ENCODE measurements at regions not wholly inside any gene's neighbourhood (a gene's known extent, or its start where the extent isn't known, plus 50 kb on each side); places are given as distances from the start of the nearest gene placed in this dataset.

GRCh38 chr2:39515273-39515896, 78.3 kb upstream of the MAP4K3 start:
- no peaks in the 10 kb centered on the region for H3K27me3 ChIP-seq (ENCODE audit: insufficient read depth, low read length)
- peaks cover 5% of the 10 kb centered on the region; the same call in 1 of the 2 replicates for H3K9me3 ChIP-seq (ENCODE audit: insufficient read depth, low read depth, low read length)
- H3K9ac ChIP-seq (ENCODE audit: low read depth, low read length) = peak overlapping the region; percentile 60; the same call in 1 of the 2 replicates
- H3K4me3 ChIP-seq (ENCODE audit: low read length) = no peak overlapping the region
- peaks cover 43% of the 10 kb centered on the region for H3K4me1 ChIP-seq (ENCODE audit: insufficient read depth, low read length)
- no peaks in the 10 kb centered on the region for H3K36me3 ChIP-seq (ENCODE audit: insufficient read depth, low read depth, low read length)
- H3K27ac ChIP-seq (ENCODE audit: low read length) = peak overlapping the region; percentile 4

GRCh38 chr2:39515897-39516346, 78.8 kb upstream of the MAP4K3 start:
- peak overlapping the region; percentile 60; the same call in 1 of the 2 replicates for H3K9ac ChIP-seq (ENCODE audit: low read depth, low read length)
- H3K4me1 ChIP-seq (ENCODE audit: insufficient read depth, low read length) = peaks cover 43% of the 10 kb centered on the region
- no peak overlapping the region for H3K4me3 ChIP-seq (ENCODE audit: low read length)
- H3K27me3 ChIP-seq (ENCODE audit: insufficient read depth, low read length) = no peaks in the 10 kb centered on the region
- peak overlapping the region; percentile 4 for H3K27ac ChIP-seq (ENCODE audit: low read length)
- no peaks in the 10 kb centered on the region for H3K36me3 ChIP-seq (ENCODE audit: insufficient read depth, low read depth, low read length)
- H3K9me3 ChIP-seq (ENCODE audit: insufficient read depth, low read depth, low read length) = peaks cover 6% of the 10 kb centered on the region; the same call in 1 of the 2 replicates

- Histone ChIP-seq H3K9me3 (ENCODE audit: insufficient read depth, low read depth, low read length) (peaks cover 12% of the 10 kb centered on the region; the same call in 1 of the 2 replicates), H3K27ac (ENCODE audit: low read length) (peak overlapping the region; percentile 4), H3K36me3 (ENCODE audit: insufficient read depth, low read depth, low read length) (no peaks in the 10 kb centered on the region), H3K27me3 (ENCODE audit: insufficient read depth, low read length) (no peaks in the 10 kb centered on the region), H3K9ac (ENCODE audit: low read depth, low read length) (peak overlapping the region; percentile 60; the same call in 1 of the 2 replicates), H3K4me3 (ENCODE audit: low read length) (no peak overlapping the region), H3K4me1 (ENCODE audit: insufficient read depth, low read length) (peaks cover 43% of the 10 kb centered on the region)
Measured at GRCh38 chr2:39516347-39517101, 79.4 kb upstream of the MAP4K3 start.

- H3K4me1 ChIP-seq (ENCODE audit: insufficient read depth, low read length) = peaks cover 43% of the 10 kb centered on the region
- peaks cover 18% of the 10 kb centered on the region; the same call in 1 of the 2 replicates for H3K9me3 ChIP-seq (ENCODE audit: insufficient read depth, low read depth, low read length)
- H3K27me3 ChIP-seq (ENCODE audit: insufficient read depth, low read length) = no peaks in the 10 kb centered on the region
- no peak overlapping the region for H3K27ac ChIP-seq (ENCODE audit: low read length)
- no peak overlapping the region for H3K4me3 ChIP-seq (ENCODE audit: low read length)
- no peak overlapping the region for H3K9ac ChIP-seq (ENCODE audit: low read depth, low read length)
- H3K36me3 ChIP-seq (ENCODE audit: insufficient read depth, low read depth, low read length) = no peaks in the 10 kb centered on the region
Measured at GRCh38 chr2:39517102-39517436, 80.0 kb upstream of the MAP4K3 start.

GRCh38 chr2:39517622-39518021, 80.5 kb upstream of the MAP4K3 start:
- Histone ChIP-seq H3K27ac (ENCODE audit: low read length) (no peak overlapping the region), H3K4me1 (ENCODE audit: insufficient read depth, low read length) (peaks cover 39% of the 10 kb centered on the region), H3K36me3 (ENCODE audit: insufficient read depth, low read depth, low read length) (no peaks in the 10 kb centered on the region), H3K9me3 (ENCODE audit: insufficient read depth, low read depth, low read length) (peaks cover 19% of the 10 kb centered on the region; the same call in 1 of the 2 replicates), H3K27me3 (ENCODE audit: insufficient read depth, low read length) (no peaks in the 10 kb centered on the region), H3K9ac (ENCODE audit: low read depth, low read length) (no peak overlapping the region), H3K4me3 (ENCODE audit: low read length) (no peak overlapping the region)

GRCh38 chr2:39519886-39520285, 82.8 kb upstream of the MAP4K3 start:
- Histone ChIP-seq H3K9me3 (ENCODE audit: insufficient read depth, low read depth, low read length) (peaks cover 19% of the 10 kb centered on the region; the same call in 1 of the 2 replicates), H3K4me3 (ENCODE audit: low read length) (no peak overlapping the region), H3K27me3 (ENCODE audit: insufficient read depth, low read length) (no peaks in the 10 kb centered on the region), H3K4me1 (ENCODE audit: insufficient read depth, low read length) (peaks cover 23% of the 10 kb centered on the region), H3K9ac (ENCODE audit: low read depth, low read length) (no peak overlapping the region), H3K36me3 (ENCODE audit: insufficient read depth, low read depth, low read length) (no peaks in the 10 kb centered on the region), H3K27ac (ENCODE audit: low read length) (no peak overlapping the region)

GRCh38 chr2:39521876-39522517, 84.9 kb upstream of the MAP4K3 start:
- H3K27ac ChIP-seq (ENCODE audit: low read length) = no peak overlapping the region
- H3K9me3 ChIP-seq (ENCODE audit: insufficient read depth, low read depth, low read length) = peaks cover 19% of the 10 kb centered on the region; the same call in 1 of the 2 replicates
- H3K27me3 ChIP-seq (ENCODE audit: insufficient read depth, low read length) = no peaks in the 10 kb centered on the region
- peaks cover 3% of the 10 kb centered on the region; the same call in 1 of the 2 replicates for H3K4me1 ChIP-seq (ENCODE audit: insufficient read depth, low read length)
- H3K9ac ChIP-seq (ENCODE audit: low read depth, low read length) = no peak overlapping the region
- no peak overlapping the region for H3K4me3 ChIP-seq (ENCODE audit: low read length)
- H3K36me3 ChIP-seq (ENCODE audit: insufficient read depth, low read depth, low read length) = no peaks in the 10 kb centered on the region

- Histone ChIP-seq H3K9me3 (ENCODE audit: insufficient read depth, low read depth, low read length) (peaks cover 19% of the 10 kb centered on the region; the same call in 1 of the 2 replicates), H3K27me3 (ENCODE audit: insufficient read depth, low read length) (no peaks in the 10 kb centered on the region), H3K4me1 (ENCODE audit: insufficient read depth, low read length) (no peaks in the 10 kb centered on the region; the same call in 1 of the 2 replicates), H3K27ac (ENCODE audit: low read length) (no peak overlapping the region), H3K36me3 (ENCODE audit: insufficient read depth, low read depth, low read length) (no peaks in the 10 kb centered on the region), H3K4me3 (ENCODE audit: low read length) (no peak overlapping the region), H3K9ac (ENCODE audit: low read depth, low read length) (no peak overlapping the region)
Measured at GRCh38 chr2:39522518-39522877, 85.4 kb upstream of the MAP4K3 start.

- Histone ChIP-seq H3K9ac (ENCODE audit: low read depth, low read length) (no peak overlapping the region), H3K9me3 (ENCODE audit: insufficient read depth, low read depth, low read length) (peaks cover 19% of the 10 kb centered on the region; the same call in 1 of the 2 replicates), H3K36me3 (ENCODE audit: insufficient read depth, low read depth, low read length) (no peaks in the 10 kb centered on the region), H3K4me1 (ENCODE audit: insufficient read depth, low read length) (no peaks in the 10 kb centered on the region), H3K27me3 (ENCODE audit: insufficient read depth, low read length) (no peaks in the 10 kb centered on the region), H3K4me3 (ENCODE audit: low read length) (no peak overlapping the region), H3K27ac (ENCODE audit: low read length) (no peak overlapping the region)
Measured at GRCh38 chr2:39523308-39524044, 86.4 kb upstream of the MAP4K3 start.

- H3K36me3 ChIP-seq (ENCODE audit: insufficient read depth, low read depth, low read length) = no peaks in the 10 kb centered on the region
- no peak overlapping the region for H3K4me3 ChIP-seq (ENCODE audit: low read length)
- no peak overlapping the region for H3K9ac ChIP-seq (ENCODE audit: low read depth, low read length)
- H3K4me1 ChIP-seq (ENCODE audit: insufficient read depth, low read length) = no peaks in the 10 kb centered on the region
- H3K27ac ChIP-seq (ENCODE audit: low read length) = no peak overlapping the region
- H3K27me3 ChIP-seq (ENCODE audit: insufficient read depth, low read length) = no peaks in the 10 kb centered on the region
- peaks cover 19% of the 10 kb centered on the region; the same call in 1 of the 2 replicates for H3K9me3 ChIP-seq (ENCODE audit: insufficient read depth, low read depth, low read length)
Measured at GRCh38 chr2:39524061-39524460, 87.0 kb upstream of the MAP4K3 start.

Data from iPS-20b (cell line).